Fibroblast of the aortic adventitia (primary cell): ENCODE measurements at regions not wholly inside any gene's neighbourhood (a gene's known extent, or its start where the extent isn't known, plus 50 kb on each side); places are given as distances from the start of the nearest gene placed in this dataset.

Source experiments
- DNase-seq: peaks from one replicate; pipeline ENCODE4 v3.0.0-alpha.2; 2010; ENCODE audit warnings: low read depth
- H3K4me3 ChIP-seq: 2 replicates; pipeline ENCODE4 v1.5.1; 2011; ENCODE audit warnings: low read depth, mild to moderate bottlenecking, control low read depth, low read length, moderate library complexity
- TF ChIP-seq, protein P1 (sequence below): IDR thresholded peaks from 2 replicates; pipeline ENCODE4 v1.5.1; 2011; ENCODE audit warnings: mild to moderate bottlenecking, low read length, control low read depth, inconsistent platforms; ENCODE audit not compliant: insufficient read depth

DNA sequence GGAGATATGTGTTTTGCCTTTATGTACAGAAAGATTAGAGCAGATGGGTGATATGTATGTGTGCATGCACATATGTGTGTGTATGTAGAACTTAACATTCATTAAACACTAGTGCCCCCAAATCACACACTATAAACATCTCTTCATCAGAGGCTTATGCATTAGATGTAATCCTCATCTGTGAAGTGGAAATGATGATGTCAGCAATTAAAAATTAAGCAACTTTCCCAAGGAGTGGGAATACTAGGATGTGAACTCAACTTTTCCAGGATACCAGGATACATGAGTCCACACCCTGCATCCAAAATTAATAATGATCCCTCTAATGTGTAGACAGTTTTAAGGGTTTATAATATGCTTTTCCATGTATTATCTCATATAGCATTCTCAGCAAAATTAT, 127.7 kb upstream of the ADAMTS18 start:
- TF ChIP-seq, protein P1, sequence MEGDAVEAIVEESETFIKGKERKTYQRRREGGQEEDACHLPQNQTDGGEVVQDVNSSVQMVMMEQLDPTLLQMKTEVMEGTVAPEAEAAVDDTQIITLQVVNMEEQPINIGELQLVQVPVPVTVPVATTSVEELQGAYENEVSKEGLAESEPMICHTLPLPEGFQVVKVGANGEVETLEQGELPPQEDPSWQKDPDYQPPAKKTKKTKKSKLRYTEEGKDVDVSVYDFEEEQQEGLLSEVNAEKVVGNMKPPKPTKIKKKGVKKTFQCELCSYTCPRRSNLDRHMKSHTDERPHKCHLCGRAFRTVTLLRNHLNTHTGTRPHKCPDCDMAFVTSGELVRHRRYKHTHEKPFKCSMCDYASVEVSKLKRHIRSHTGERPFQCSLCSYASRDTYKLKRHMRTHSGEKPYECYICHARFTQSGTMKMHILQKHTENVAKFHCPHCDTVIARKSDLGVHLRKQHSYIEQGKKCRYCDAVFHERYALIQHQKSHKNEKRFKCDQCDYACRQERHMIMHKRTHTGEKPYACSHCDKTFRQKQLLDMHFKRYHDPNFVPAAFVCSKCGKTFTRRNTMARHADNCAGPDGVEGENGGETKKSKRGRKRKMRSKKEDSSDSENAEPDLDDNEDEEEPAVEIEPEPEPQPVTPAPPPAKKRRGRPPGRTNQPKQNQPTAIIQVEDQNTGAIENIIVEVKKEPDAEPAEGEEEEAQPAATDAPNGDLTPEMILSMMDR = no peak

GRCh38 chr16:77564791-77565390, 130.1 kb upstream of the ADAMTS18 start:
- H3K4me3 ChIP-seq = no peak overlapping the region
- DNase-seq = peak; percentile 67
- TF ChIP-seq, protein P1 = no peak

More for the DNA sequence above, 127.7 kb upstream of the ADAMTS18 start:
- no peak for DNase-seq
- no peak overlapping the region for H3K4me3 ChIP-seq

DNA sequence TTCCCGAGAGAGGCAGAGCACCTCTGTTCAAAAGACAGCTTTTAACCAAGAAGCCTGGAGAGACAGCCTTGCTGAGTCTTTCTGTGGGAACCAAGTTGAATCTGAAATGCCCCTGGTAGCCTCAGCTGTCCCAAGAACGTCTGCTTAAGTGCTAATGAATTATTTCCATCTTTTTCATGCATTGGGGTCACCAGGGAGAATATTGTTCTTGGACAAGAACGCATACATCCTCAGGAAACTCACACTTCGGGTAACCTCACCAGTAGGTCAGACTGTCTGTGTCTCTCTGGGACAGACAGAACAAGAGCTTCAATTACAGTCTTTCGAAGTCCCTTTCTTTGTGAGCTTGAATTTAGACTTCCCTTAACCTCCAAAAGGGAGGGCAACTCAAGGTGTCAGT, 134.6 kb upstream of the ADAMTS18 start:
- no peak for DNase-seq
- TF ChIP-seq, protein P1 = no peak
- H3K4me3 ChIP-seq = no peak overlapping the region

DNA sequence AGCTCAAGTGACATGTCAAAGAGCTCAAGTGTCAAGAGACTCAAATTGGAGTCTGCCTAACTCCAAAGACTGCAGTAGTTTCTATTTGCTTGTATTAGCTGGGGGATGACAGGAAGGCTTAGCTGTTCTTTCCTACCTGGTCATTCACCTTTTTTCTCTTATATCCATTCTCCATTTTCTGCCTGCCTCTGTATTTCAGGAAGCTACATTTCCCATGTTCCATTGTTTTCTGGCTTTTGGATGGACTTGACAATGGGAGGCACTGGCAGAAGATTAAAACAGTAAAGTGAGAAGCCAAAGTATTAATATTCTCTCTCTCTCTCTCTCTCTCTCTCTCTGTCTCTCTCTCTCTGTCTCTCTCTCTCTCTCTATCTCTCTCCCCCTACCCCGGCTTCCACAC, 135.7 kb upstream of the ADAMTS18 start:
- DNase-seq = no peak
- TF ChIP-seq, protein P1 = no peak
- H3K4me3 ChIP-seq = no peak overlapping the region

DNA sequence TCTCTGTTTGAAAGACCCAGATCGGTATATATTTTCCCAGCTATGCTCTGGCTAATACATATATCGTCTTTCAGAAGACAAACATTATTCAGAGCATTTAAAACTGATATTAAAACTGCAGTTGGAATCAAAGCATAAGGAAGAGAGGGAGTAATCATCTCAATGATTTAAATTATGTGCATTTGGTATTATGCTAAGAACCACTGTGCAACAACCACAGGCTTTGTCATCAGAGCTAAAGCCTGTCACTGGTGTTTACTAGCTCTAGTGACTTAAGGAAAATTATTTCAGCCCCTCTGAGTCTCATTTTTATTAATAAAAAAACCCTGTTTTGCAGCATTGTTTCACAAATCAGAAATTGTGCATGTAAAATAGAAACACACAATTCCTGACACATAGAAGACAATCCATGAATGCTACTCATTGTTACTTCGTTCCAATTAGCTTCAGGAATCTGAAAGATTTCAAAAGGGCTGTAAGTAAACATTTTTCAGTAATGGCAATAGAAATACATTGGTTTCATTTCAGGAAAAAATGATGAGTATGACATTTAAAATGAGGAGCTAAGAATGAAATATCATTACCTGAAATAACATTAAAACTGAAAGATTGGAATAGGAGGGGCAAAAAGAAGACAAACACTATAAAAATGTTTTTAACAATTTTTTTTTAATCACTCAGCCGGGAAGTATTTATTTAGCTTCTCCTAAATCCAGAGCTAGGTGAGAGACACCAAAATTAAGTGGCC, 136.5 kb upstream of the ADAMTS18 start:
- no peak for DNase-seq
- no peak overlapping the region for H3K4me3 ChIP-seq
- TF ChIP-seq, protein P1 = no peak

GRCh38 chr16:77574867-77575624, 140.2 kb upstream of the ADAMTS18 start:
- TF ChIP-seq, protein P1 = no peak
- H3K4me3 ChIP-seq = no peak overlapping the region
- peak; percentile 66 for DNase-seq
